ENCODE measurements at regions not wholly inside any gene's neighbourhood (a gene's known extent, or its start where the extent isn't known, plus 50 kb on each side); places are given as distances from the start of the nearest gene placed in this dataset.

DNA sequence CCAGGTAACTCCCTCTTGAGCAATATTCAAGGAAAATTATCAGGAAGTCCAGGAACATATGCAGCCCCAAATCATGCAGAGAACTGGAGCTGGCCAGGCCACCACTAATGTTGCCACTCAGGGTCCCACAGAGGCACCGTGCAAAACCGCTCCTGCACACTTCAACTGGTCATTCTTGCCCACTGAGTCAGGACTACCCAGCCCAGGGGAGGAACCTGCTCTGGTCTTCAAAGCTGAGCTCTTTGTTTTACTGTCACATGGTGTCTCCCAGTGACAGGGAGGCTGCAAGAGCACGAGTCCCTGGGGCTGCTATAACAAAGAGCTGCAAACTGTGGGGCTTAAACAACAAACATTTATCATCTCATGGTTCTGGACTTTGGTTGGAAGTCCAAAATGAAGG is 336.0 kb upstream of the PRDM1 start:
- Histone ChIP-seq H3K36me3 (ENCODE audit: control insufficient read depth, insufficient read depth, low read length) (no peaks in the 10 kb centered on the region), H3K9me3 (ENCODE audit: control insufficient read depth, insufficient read depth, low read length) (no peaks in the 10 kb centered on the region), H3K4me1 (ENCODE audit: control insufficient read depth, insufficient read depth, low read length) (no peaks in the 10 kb centered on the region), H3K27me3 (ENCODE audit: control insufficient read depth, insufficient read depth, low read length) (no peaks in the 10 kb centered on the region), H3K27ac (ENCODE audit: low read length) (no peak overlapping the region), H3K4me3 (ENCODE audit: low read length) (no peak overlapping the region)
- H3K27ac Mint-ChIP-seq = no peak overlapping the region
- DNase-seq (no peak), ATAC-seq (no peak)
- TF ChIP-seq, protein P1, sequence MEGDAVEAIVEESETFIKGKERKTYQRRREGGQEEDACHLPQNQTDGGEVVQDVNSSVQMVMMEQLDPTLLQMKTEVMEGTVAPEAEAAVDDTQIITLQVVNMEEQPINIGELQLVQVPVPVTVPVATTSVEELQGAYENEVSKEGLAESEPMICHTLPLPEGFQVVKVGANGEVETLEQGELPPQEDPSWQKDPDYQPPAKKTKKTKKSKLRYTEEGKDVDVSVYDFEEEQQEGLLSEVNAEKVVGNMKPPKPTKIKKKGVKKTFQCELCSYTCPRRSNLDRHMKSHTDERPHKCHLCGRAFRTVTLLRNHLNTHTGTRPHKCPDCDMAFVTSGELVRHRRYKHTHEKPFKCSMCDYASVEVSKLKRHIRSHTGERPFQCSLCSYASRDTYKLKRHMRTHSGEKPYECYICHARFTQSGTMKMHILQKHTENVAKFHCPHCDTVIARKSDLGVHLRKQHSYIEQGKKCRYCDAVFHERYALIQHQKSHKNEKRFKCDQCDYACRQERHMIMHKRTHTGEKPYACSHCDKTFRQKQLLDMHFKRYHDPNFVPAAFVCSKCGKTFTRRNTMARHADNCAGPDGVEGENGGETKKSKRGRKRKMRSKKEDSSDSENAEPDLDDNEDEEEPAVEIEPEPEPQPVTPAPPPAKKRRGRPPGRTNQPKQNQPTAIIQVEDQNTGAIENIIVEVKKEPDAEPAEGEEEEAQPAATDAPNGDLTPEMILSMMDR (IDR thresholded peaks at IDR 0.05) = no peak
- no peaks in the 10 kb centered on the region for H3K36me3 Mint-ChIP-seq
- WGBS (ENCODE audit: insufficient coverage) = 86% methylated on average over 3 of the region's 3 CpGs
- intact Hi-C loops (cut with micrococcal nuclease) = no loop called here
- H3K4me1 Mint-ChIP-seq = peaks cover 0 to 5% of the 10 kb centered on the region in 2 donors
- H3K9me3 Mint-ChIP-seq = no peaks in the 10 kb centered on the region
- H3K27me3 Mint-ChIP-seq (ENCODE audit: low read depth in 2 of 2) = peaks cover 3 to 9% of the 10 kb centered on the region in 2 donors
- H3K4me3 Mint-ChIP-seq = no peak overlapping the region

DNA sequence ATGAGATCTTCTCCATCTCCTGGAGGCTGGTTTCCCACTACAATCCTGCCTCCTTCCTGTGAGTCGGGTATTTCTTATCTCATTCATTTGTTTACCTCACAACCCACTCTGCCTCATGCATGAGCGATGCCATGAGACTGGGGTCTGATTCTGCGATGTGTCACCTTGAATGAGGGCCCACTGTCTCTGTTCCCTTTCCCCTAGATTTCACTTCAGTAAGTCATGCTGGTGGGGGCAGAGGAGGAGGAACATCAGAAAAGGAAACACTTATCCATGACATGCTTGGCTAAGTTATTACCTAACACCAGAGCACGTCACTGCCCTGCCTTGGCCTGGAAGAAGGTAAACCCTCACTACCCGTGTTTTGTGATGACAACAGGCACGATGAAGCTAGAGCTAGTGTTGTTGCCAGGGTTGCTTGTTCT is 337.4 kb upstream of the PRDM1 start:
- Histone ChIP-seq H3K27me3 (ENCODE audit: control insufficient read depth, insufficient read depth, low read length) (no peaks in the 10 kb centered on the region), H3K4me3 (ENCODE audit: low read length) (no peak overlapping the region), H3K36me3 (ENCODE audit: control insufficient read depth, insufficient read depth, low read length) (no peaks in the 10 kb centered on the region), H3K27ac (ENCODE audit: low read length) (no peak overlapping the region), H3K4me1 (ENCODE audit: control insufficient read depth, insufficient read depth, low read length) (no peaks in the 10 kb centered on the region), H3K9me3 (ENCODE audit: control insufficient read depth, insufficient read depth, low read length) (no peaks in the 10 kb centered on the region)
- 76% methylated on average over 6 of the region's 6 CpGs for WGBS (ENCODE audit: insufficient coverage)
- intact Hi-C loops (cut with micrococcal nuclease) = no loop called here
- TF ChIP-seq, protein P1 (IDR thresholded peaks at IDR 0.05) = no peak
- H3K36me3 Mint-ChIP-seq = no peaks in the 10 kb centered on the region
- peaks cover 0 to 5% of the 10 kb centered on the region in 2 donors for H3K4me1 Mint-ChIP-seq
- DNase-seq = no peak
- peaks cover 9 to 15% of the 10 kb centered on the region in 2 donors for H3K27me3 Mint-ChIP-seq (ENCODE audit: low read depth in 2 of 2)
- no peak for ATAC-seq
- H3K9me3 Mint-ChIP-seq = no peaks in the 10 kb centered on the region
- no peak overlapping the region for H3K4me3 Mint-ChIP-seq
- H3K27ac Mint-ChIP-seq = no peak overlapping the region

DNA sequence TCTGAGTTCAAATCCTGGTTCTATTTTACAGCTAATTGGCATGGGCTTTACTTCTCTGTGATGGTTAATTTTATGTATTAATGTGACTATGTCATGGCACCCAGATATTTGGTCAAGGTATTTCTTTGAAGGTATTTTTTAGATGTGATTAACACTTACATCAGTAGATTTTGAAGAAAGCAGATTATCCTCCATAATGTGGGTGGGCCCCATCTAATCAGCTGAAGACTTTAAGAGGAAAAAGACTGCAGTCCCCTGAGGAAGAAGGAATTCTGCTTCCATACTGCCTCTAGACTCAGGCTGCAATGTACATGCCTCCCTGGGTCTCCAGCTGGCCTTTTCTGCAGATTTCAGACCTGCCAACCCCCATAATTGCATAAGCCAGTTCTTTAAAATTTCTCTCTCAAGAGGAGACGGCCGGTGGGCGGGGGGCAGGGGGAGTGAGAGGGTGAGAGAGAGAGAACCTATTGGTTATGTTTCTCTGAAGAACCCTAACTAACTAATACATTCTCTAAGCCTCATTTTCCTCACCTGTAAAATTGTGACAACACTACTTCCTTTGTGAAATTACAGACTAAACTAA is 338.2 kb upstream of the PRDM1 start:
- Histone ChIP-seq H3K9me3 (ENCODE audit: control insufficient read depth, insufficient read depth, low read length) (no peaks in the 10 kb centered on the region), H3K27ac (ENCODE audit: low read length) (no peak overlapping the region), H3K4me3 (ENCODE audit: low read length) (no peak overlapping the region), H3K36me3 (ENCODE audit: control insufficient read depth, insufficient read depth, low read length) (no peaks in the 10 kb centered on the region), H3K27me3 (ENCODE audit: control insufficient read depth, insufficient read depth, low read length) (no peaks in the 10 kb centered on the region), H3K4me1 (ENCODE audit: control insufficient read depth, insufficient read depth, low read length) (no peaks in the 10 kb centered on the region)
- Mint-ChIP-seq H3K4me3 (no peak overlapping the region), H3K27ac (no peak overlapping the region), H3K27me3 (ENCODE audit: low read depth in 2 of 2) (peaks cover 13 to 23% of the 10 kb centered on the region in 2 donors), H3K4me1 (peaks cover 0 to 5% of the 10 kb centered on the region in 2 donors), H3K36me3 (no peaks in the 10 kb centered on the region), H3K9me3 (no peaks in the 10 kb centered on the region)
- ATAC-seq (no peak), DNase-seq (no peak)
- intact Hi-C loops (cut with micrococcal nuclease) = no loop called here
- TF ChIP-seq, protein P1 (IDR thresholded peaks at IDR 0.05) = no peak
- WGBS (ENCODE audit: insufficient coverage) = no CpG with 5 or more reads among the region's 3 CpGs

DNA sequence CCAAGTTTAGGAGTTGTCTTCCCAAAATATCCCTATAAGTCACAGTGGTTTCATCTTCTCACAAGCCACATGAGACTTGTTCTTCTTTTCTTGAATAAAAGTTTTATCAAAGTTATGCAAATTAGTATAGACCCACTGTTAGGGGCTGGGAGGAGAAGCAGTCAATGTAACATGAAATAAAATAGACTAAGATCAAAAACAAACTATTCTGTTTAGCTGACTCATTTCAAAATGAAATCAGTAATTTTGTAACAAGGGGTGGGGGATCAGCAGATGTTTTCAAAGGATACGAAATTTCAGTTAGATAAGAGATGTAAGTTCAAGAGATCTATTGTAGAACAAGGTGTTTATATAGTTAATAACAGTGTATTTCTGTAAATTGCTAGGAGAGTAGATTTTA is 339.6 kb upstream of the PRDM1 start:
- Mint-ChIP-seq H3K4me3 (no peak overlapping the region), H3K9me3 (no peaks in the 10 kb centered on the region), H3K4me1 (peaks cover 0 to 5% of the 10 kb centered on the region in 2 donors), H3K27ac (no peak overlapping the region), H3K36me3 (no peaks in the 10 kb centered on the region), H3K27me3 (ENCODE audit: low read depth in 2 of 2) (peaks cover 13 to 23% of the 10 kb centered on the region in 2 donors)
- intact Hi-C loops (cut with micrococcal nuclease) = no loop called here
- DNase-seq = no peak
- H3K27me3 ChIP-seq (ENCODE audit: control insufficient read depth, insufficient read depth, low read length) = no peaks in the 10 kb centered on the region
- TF ChIP-seq, protein P1 (IDR thresholded peaks at IDR 0.05) = no peak
- H3K4me1 ChIP-seq (ENCODE audit: control insufficient read depth, insufficient read depth, low read length) = no peaks in the 10 kb centered on the region
- H3K9me3 ChIP-seq (ENCODE audit: control insufficient read depth, insufficient read depth, low read length) = no peaks in the 10 kb centered on the region
- ATAC-seq = no peak
- H3K36me3 ChIP-seq (ENCODE audit: control insufficient read depth, insufficient read depth, low read length) = no peaks in the 10 kb centered on the region
- H3K4me3 ChIP-seq (ENCODE audit: low read length) = no peak overlapping the region
- 31% methylated on average over 1 of the region's 1 CpG for WGBS (ENCODE audit: insufficient coverage)
- H3K27ac ChIP-seq (ENCODE audit: low read length) = no peak overlapping the region

Data from natural killer cell (primary cell).